Stimulated activated naive CD8-positive, alpha-beta T cell treated with anti-CD3 and anti-CD28 coated beads, Interleukin-15, Interleukin-2, amounts not matched to agents 100 ng/mL and 50 ng/mL, for 24 hours (primary cell): ENCODE measurements at regions not wholly inside any gene's neighbourhood (a gene's known extent, or its start where the extent isn't known, plus 50 kb on each side); places are given as distances from the start of the nearest gene placed in this dataset.

ENCODE experiments used
- H3K27ac Mint-ChIP-seq: one replicate; pipeline ENCODE4 v1.8.0; 2021; ENCODE audit warnings: mild to moderate bottlenecking, mixed read lengths
- H3K27me3 Mint-ChIP-seq: one replicate; pipeline ENCODE4 v1.8.0; 2021; ENCODE audit warnings: mixed read lengths
- H3K36me3 Mint-ChIP-seq: one replicate; pipeline ENCODE4 v1.8.0; 2021; ENCODE audit warnings: low read depth, mixed read lengths
- H3K4me1 Mint-ChIP-seq: one replicate; pipeline ENCODE4 v1.8.0; 2021; ENCODE audit warnings: low read depth, mixed read lengths
- H3K4me3 Mint-ChIP-seq: one replicate; pipeline ENCODE4 v1.8.0; 2021; ENCODE audit warnings: mild to moderate bottlenecking, mixed read lengths
- H3K9me3 Mint-ChIP-seq: one replicate; pipeline ENCODE4 v1.8.0; 2021; ENCODE audit warnings: mixed read lengths

- Mint-ChIP-seq H3K4me3 (no peak overlapping the region), H3K9me3 (peaks cover 18% of the 10 kb centered on the region), H3K27me3 (peaks cover 6% of the 10 kb centered on the region), H3K4me1 (no peaks in the 10 kb centered on the region), H3K36me3 (no peaks in the 10 kb centered on the region), H3K27ac (no peak overlapping the region)
Observed at GRCh38 chr20:11186301-11187008, 512.7 kb upstream of the JAG1 start.

GRCh38 chr20:11188843-11189603 lies 515.2 kb upstream of the JAG1 start:
- Mint-ChIP-seq H3K36me3 (no peaks in the 10 kb centered on the region), H3K4me3 (no peak overlapping the region)

GRCh38 chr20:11190741-11191140 lies 516.9 kb upstream of the JAG1 start:
- no peak overlapping the region for H3K27ac Mint-ChIP-seq
- no peaks in the 10 kb centered on the region for H3K4me1 Mint-ChIP-seq

More at GRCh38 chr20:11188843-11189603, 515.2 kb upstream of the JAG1 start:
- H3K27ac Mint-ChIP-seq: no peak overlapping the region
- H3K27me3 Mint-ChIP-seq: peaks cover 6% of the 10 kb centered on the region
- peaks cover 12% of the 10 kb centered on the region for H3K9me3 Mint-ChIP-seq
- H3K4me1 Mint-ChIP-seq: no peaks in the 10 kb centered on the region

GRCh38 chr20:11192106-11192505 lies 518.3 kb upstream of the JAG1 start:
- no peaks in the 10 kb centered on the region for H3K4me1 Mint-ChIP-seq
- H3K27ac Mint-ChIP-seq: no peak overlapping the region
- H3K36me3 Mint-ChIP-seq: no peaks in the 10 kb centered on the region
- no peaks in the 10 kb centered on the region for H3K9me3 Mint-ChIP-seq
- no peak overlapping the region for H3K4me3 Mint-ChIP-seq
- peaks cover 6% of the 10 kb centered on the region for H3K27me3 Mint-ChIP-seq

More at GRCh38 chr20:11190741-11191140, 516.9 kb upstream of the JAG1 start:
- Mint-ChIP-seq H3K36me3 (no peaks in the 10 kb centered on the region), H3K9me3 (no peaks in the 10 kb centered on the region), H3K4me3 (no peak overlapping the region), H3K27me3 (peaks cover 6% of the 10 kb centered on the region)

GRCh38 chr20:11193241-11193640 lies 519.4 kb upstream of the JAG1 start:
- Mint-ChIP-seq H3K27me3 (peaks cover 6% of the 10 kb centered on the region), H3K27ac (no peak overlapping the region), H3K36me3 (no peaks in the 10 kb centered on the region), H3K4me3 (no peak overlapping the region), H3K9me3 (no peaks in the 10 kb centered on the region), H3K4me1 (no peaks in the 10 kb centered on the region)

GRCh38 chr20:11195169-11195568 lies 521.4 kb upstream of the JAG1 start:
- no peaks in the 10 kb centered on the region for H3K4me1 Mint-ChIP-seq
- no peaks in the 10 kb centered on the region for H3K36me3 Mint-ChIP-seq
- no peak overlapping the region for H3K27ac Mint-ChIP-seq
- no peak overlapping the region for H3K4me3 Mint-ChIP-seq
- H3K9me3 Mint-ChIP-seq: no peaks in the 10 kb centered on the region
- H3K27me3 Mint-ChIP-seq: peaks cover 6% of the 10 kb centered on the region

- H3K9me3 Mint-ChIP-seq: no peaks in the 10 kb centered on the region
- H3K4me1 Mint-ChIP-seq: no peaks in the 10 kb centered on the region
- H3K36me3 Mint-ChIP-seq: no peaks in the 10 kb centered on the region
- H3K27ac Mint-ChIP-seq: no peak overlapping the region
- H3K27me3 Mint-ChIP-seq: peaks cover under 1% of the 10 kb centered on the region
- H3K4me3 Mint-ChIP-seq: no peak overlapping the region
Observed at GRCh38 chr20:11195899-11196558, 522.2 kb upstream of the JAG1 start.

GRCh38 chr20:11197851-11198250 lies 524.1 kb upstream of the JAG1 start:
- H3K27me3 Mint-ChIP-seq: no peaks in the 10 kb centered on the region
- H3K9me3 Mint-ChIP-seq: no peaks in the 10 kb centered on the region
- no peak overlapping the region for H3K4me3 Mint-ChIP-seq
- no peaks in the 10 kb centered on the region for H3K4me1 Mint-ChIP-seq
- H3K36me3 Mint-ChIP-seq: no peaks in the 10 kb centered on the region
- H3K27ac Mint-ChIP-seq: no peak overlapping the region

GRCh38 chr20:11200423-11200822 lies 526.6 kb upstream of the JAG1 start:
- Mint-ChIP-seq H3K4me1 (no peaks in the 10 kb centered on the region), H3K9me3 (no peaks in the 10 kb centered on the region), H3K27me3 (no peaks in the 10 kb centered on the region), H3K27ac (no peak overlapping the region), H3K36me3 (no peaks in the 10 kb centered on the region), H3K4me3 (no peak overlapping the region)

GRCh38 chr20:11204926-11205768 lies 531.3 kb upstream of the JAG1 start:
- Mint-ChIP-seq H3K4me1 (no peaks in the 10 kb centered on the region), H3K4me3 (no peak overlapping the region), H3K27me3 (peaks cover 7% of the 10 kb centered on the region), H3K36me3 (no peaks in the 10 kb centered on the region), H3K27ac (no peak overlapping the region), H3K9me3 (no peaks in the 10 kb centered on the region)

- Mint-ChIP-seq H3K36me3 (no peaks in the 10 kb centered on the region), H3K9me3 (no peaks in the 10 kb centered on the region), H3K4me1 (no peaks in the 10 kb centered on the region), H3K27ac (no peak overlapping the region), H3K4me3 (no peak overlapping the region), H3K27me3 (peaks cover 7% of the 10 kb centered on the region)
Observed at GRCh38 chr20:11205769-11206362, 532.1 kb upstream of the JAG1 start.

GRCh38 chr20:11207749-11208502 lies 534.1 kb upstream of the JAG1 start:
- peaks cover 7% of the 10 kb centered on the region for H3K27me3 Mint-ChIP-seq
- no peaks in the 10 kb centered on the region for H3K9me3 Mint-ChIP-seq
- no peak overlapping the region for H3K27ac Mint-ChIP-seq
- no peak overlapping the region for H3K4me3 Mint-ChIP-seq
- H3K4me1 Mint-ChIP-seq: no peaks in the 10 kb centered on the region
- H3K36me3 Mint-ChIP-seq: no peaks in the 10 kb centered on the region

GRCh38 chr20:11210611-11211010 lies 536.8 kb upstream of the JAG1 start:
- no peaks in the 10 kb centered on the region for H3K4me1 Mint-ChIP-seq
- H3K27me3 Mint-ChIP-seq: peaks cover 7% of the 10 kb centered on the region
- no peak overlapping the region for H3K27ac Mint-ChIP-seq
- no peaks in the 10 kb centered on the region for H3K36me3 Mint-ChIP-seq
- H3K4me3 Mint-ChIP-seq: no peak overlapping the region
- H3K9me3 Mint-ChIP-seq: no peaks in the 10 kb centered on the region

GRCh38 chr20:11212272-11212671 lies 538.5 kb upstream of the JAG1 start:
- Mint-ChIP-seq H3K27me3 (peaks cover 7% of the 10 kb centered on the region), H3K27ac (no peak overlapping the region), H3K9me3 (no peaks in the 10 kb centered on the region), H3K4me1 (no peaks in the 10 kb centered on the region), H3K4me3 (no peak overlapping the region), H3K36me3 (no peaks in the 10 kb centered on the region)
